ENCODE measurements at regions not wholly inside any gene's neighbourhood (a gene's known extent, or its start where the extent isn't known, plus 50 kb on each side); places are given as distances from the start of the nearest gene placed in this dataset.

DNA sequence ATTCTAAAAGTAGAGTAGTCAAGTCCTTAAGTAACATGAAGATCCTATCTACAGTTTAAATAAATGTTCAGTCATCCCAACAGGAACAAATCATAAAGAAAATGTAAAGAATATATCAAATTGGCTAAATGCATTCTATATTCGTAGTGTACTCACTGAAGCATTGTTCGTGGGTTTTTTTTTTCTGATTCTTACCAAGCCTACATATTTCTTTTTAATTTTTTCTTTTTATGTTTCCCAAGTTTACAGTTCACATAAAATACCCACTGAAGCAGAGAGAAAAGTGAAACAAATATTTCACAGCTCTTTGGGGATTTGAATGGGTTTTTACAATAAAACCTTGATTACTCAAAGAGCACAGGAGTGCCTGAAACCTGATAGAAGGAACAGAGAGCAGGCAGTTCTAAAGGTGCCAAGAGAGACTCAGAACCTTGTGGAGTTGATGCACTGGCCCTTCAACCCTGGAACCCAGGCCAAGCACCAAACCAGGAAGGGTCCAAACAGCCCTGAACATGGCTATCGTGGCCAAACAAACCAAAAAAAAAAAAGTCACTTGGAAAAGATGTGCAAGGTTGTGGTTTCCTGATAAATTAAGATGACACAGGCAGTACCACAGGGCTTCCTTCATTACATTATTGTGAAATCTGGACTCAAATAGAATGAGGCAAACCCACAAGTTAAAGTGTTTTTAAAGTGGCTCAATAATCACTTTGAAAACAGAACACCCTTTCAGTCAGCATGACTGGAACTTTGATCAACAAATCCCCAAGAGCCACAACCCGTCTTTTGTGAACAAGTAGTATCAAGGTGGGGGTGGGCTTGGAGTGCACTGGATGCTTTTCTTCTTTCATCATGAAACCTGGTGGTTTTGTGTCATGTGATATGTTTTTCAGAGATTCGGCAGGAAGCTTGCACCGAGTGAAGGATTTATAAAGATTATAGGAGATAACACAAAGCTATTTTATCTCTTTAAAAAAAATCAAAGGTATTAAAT lies 245.0 kb upstream of the FN1 start (continued):
- no peak for TF ChIP-seq ZNF432 (CRISPR knock-in tag; IDR thresholded peaks at IDR 0.05; ENCODE audit: borderline replicate concordance)
- TF ChIP-seq NFE2L2 (IDR thresholded peaks at IDR 0.05; ENCODE audit: low read length), result peak; percentile 68
- peak; percentile 38 for TF ChIP-seq U2AF1 (optimal IDR thresholded peaks at IDR 0.05; ENCODE audit: low read depth, low read length)
- peak; percentile 55; the same call in 1 of the 2 replicates for TF ChIP-seq LCORL (IDR thresholded peaks at IDR 0.05)
- peak; percentile 96 for TF ChIP-seq LCORL (CRISPR knock-in tag; IDR thresholded peaks at IDR 0.05)
- TF ChIP-seq ZMAT3 (CRISPR knock-in tag; conservative IDR thresholded peaks at IDR 0.05), result peak; percentile 40; the same call in 1 of the 2 replicates
- TF ChIP-seq ZNF230 (CRISPR knock-in tag; IDR thresholded peaks at IDR 0.05), result peak; percentile 80; the same call in 1 of the 2 replicates
- peak; percentile 65; the same call in 1 of the 2 replicates for TF ChIP-seq SNAI1 (CRISPR knock-in tag; IDR thresholded peaks at IDR 0.05; ENCODE audit: borderline replicate concordance)
- TF ChIP-seq FLYWCH1 (CRISPR knock-in tag; IDR thresholded peaks at IDR 0.05), result no peak
- no peak for TF ChIP-seq PAX8 (CRISPR knock-in tag; IDR thresholded peaks at IDR 0.05; ENCODE audit: borderline replicate concordance)
- TF ChIP-seq, protein P1, sequence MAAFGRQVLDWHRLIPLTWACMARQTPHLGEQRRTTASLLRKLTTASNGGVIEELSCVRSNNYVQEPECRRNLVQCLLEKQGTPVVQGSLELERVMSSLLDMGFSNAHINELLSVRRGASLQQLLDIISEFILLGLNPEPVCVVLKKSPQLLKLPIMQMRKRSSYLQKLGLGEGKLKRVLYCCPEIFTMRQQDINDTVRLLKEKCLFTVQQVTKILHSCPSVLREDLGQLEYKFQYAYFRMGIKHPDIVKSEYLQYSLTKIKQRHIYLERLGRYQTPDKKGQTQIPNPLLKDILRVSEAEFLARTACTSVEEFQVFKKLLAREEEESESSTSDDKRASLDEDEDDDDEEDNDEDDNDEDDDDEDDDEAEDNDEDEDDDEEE (CRISPR knock-in tag; IDR thresholded peaks at IDR 0.05), result peak; percentile 59; the same call in 1 of the 2 replicates
- TF ChIP-seq, protein P2, sequence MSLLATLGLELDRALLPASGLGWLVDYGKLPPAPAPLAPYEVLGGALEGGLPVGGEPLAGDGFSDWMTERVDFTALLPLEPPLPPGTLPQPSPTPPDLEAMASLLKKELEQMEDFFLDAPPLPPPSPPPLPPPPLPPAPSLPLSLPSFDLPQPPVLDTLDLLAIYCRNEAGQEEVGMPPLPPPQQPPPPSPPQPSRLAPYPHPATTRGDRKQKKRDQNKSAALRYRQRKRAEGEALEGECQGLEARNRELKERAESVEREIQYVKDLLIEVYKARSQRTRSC (CRISPR knock-in tag; IDR thresholded peaks at IDR 0.05; ENCODE audit: low read depth), result no peak
- peak; percentile 100 for TF ChIP-seq NCOA2 (CRISPR knock-in tag; IDR thresholded peaks at IDR 0.05)
- no peak for TF ChIP-seq ZNF550 (CRISPR knock-in tag; IDR thresholded peaks at IDR 0.05; ENCODE audit: borderline replicate concordance)
- TF ChIP-seq, protein P3, sequence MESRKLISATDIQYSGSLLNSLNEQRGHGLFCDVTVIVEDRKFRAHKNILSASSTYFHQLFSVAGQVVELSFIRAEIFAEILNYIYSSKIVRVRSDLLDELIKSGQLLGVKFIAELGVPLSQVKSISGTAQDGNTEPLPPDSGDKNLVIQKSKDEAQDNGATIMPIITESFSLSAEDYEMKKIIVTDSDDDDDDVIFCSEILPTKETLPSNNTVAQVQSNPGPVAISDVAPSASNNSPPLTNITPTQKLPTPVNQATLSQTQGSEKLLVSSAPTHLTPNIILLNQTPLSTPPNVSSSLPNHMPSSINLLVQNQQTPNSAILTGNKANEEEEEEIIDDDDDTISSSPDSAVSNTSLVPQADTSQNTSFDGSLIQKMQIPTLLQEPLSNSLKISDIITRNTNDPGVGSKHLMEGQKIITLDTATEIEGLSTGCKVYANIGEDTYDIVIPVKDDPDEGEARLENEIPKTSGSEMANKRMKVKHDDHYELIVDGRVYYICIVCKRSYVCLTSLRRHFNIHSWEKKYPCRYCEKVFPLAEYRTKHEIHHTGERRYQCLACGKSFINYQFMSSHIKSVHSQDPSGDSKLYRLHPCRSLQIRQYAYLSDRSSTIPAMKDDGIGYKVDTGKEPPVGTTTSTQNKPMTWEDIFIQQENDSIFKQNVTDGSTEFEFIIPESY (CRISPR knock-in tag; IDR thresholded peaks at IDR 0.05), result no peak; the same call in 1 of the 2 replicates
- peak; percentile 54; the same call in 1 of the 2 replicates for TF ChIP-seq ZSCAN31 (CRISPR knock-in tag; IDR thresholded peaks at IDR 0.05; ENCODE audit: low read depth)
- TF ChIP-seq KLF16 (CRISPR knock-in tag; IDR thresholded peaks at IDR 0.05), result peak in 1 of 2 experiments; percentile 95; a peak in 2 of 4 replicates
- no peak for TF ChIP-seq ZNF143 (CRISPR knock-in tag; IDR thresholded peaks at IDR 0.05)
- TF ChIP-seq SAP130 (CRISPR knock-in tag; IDR thresholded peaks at IDR 0.05; ENCODE audit: low read depth), result peak; percentile 87
- TF ChIP-seq, protein P4, sequence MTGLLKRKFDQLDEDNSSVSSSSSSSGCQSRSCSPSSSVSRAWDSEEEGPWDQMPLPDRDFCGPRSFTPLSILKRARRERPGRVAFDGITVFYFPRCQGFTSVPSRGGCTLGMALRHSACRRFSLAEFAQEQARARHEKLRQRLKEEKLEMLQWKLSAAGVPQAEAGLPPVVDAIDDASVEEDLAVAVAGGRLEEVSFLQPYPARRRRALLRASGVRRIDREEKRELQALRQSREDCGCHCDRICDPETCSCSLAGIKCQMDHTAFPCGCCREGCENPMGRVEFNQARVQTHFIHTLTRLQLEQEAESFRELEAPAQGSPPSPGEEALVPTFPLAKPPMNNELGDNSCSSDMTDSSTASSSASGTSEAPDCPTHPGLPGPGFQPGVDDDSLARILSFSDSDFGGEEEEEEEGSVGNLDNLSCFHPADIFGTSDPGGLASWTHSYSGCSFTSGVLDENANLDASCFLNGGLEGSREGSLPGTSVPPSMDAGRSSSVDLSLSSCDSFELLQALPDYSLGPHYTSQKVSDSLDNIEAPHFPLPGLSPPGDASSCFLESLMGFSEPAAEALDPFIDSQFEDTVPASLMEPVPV (CRISPR knock-in tag; IDR thresholded peaks at IDR 0.05), result peak; percentile 79; the same call in 1 of the 2 replicates
- peak; percentile 73; the same call in 1 of the 2 replicates for TF ChIP-seq ZMYM3 (CRISPR knock-in tag; IDR thresholded peaks at IDR 0.05)
- peak; percentile 71; the same call in 1 of the 2 replicates for TF ChIP-seq RFXAP (CRISPR knock-in tag; IDR thresholded peaks at IDR 0.05; ENCODE audit: borderline replicate concordance)
- peak; percentile 48; the same call in 1 of the 2 replicates for TF ChIP-seq ZKSCAN1 (IDR thresholded peaks at IDR 0.05; ENCODE audit: low read length)
- peak; percentile 77; the same call in 1 of the 2 replicates for TF ChIP-seq MIER2 (CRISPR knock-in tag; IDR thresholded peaks at IDR 0.05)
- peak; percentile 17; the same call in 1 of the 2 replicates for TF ChIP-seq ZNF746 (CRISPR knock-in tag; IDR thresholded peaks at IDR 0.05)

Measured in HepG2 (cell line).